Fibroblast of skin of scalp (primary cell): ENCODE measurements at regions not wholly inside any gene's neighbourhood (a gene's known extent, or its start where the extent isn't known, plus 50 kb on each side); places are given as distances from the start of the nearest gene placed in this dataset.

Experiments
- DNase-seq: peaks from one replicate; pipeline ENCODE4 v3.0.0-alpha.2; 2013

- no peak for DNase-seq
These were observed 195.6 kb upstream of the GLI3 start for GRCh38 chr7:42432644-42433043.

DNA sequence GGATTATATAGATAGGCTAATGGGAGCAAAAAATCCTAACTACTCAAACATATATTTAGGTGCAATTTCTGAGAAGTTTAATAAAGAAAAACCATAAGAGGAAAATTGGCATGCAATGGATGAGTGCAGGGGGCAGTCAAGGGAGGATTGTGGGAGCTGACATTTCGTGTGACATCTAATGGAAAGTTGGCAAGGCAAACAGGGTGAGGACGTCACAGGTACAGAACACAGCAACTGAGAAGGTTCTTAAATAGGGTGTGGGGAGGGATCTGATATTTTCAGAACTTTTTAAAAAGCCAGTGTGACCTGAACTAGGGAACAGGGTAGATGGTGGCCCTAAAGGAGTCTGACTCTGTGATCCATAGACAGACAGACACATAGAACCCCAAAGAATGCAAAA, 194.9 kb upstream of the GLI3 start:
- no peak for DNase-seq

- no peak for DNase-seq
These were observed 192.3 kb upstream of the GLI3 start for GRCh38 chr7:42429339-42429738.

- DNase-seq = peak; percentile 17
These were observed 189.2 kb upstream of the GLI3 start for GRCh38 chr7:42426163-42426562.

DNA sequence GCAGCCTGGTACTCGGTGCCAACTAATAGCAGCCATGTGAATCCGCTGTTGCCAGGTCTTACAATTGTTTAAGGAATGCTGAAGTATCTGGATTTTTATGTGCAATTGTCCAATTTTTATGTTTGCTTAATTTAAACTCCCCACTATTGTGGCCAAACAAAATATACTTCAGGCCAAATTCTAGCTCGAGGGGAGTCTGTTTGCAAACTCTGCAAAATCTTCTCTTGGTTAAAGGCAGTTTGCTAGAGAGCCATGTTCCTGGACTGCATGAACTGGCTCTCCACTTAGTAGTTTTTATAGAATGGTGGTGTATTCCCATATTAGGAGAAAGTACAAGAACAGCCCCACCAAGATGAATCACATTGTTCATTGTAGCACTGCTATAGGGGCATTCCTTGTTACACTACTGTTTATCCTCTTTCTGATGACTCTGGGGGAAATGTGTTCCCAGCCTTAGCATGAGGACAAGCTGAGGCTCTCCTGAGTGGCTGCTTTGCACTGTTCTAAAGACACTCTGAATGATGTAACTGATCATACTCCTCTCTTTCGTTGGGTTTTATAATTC, 178.0 kb upstream of the GLI3 start:
- peak; percentile 79 for DNase-seq

GRCh38 chr7:42414028-42414427, 177.0 kb upstream of the GLI3 start:
- DNase-seq = peak; percentile 65

GRCh38 chr7:42409296-42409695, 172.3 kb upstream of the GLI3 start:
- no peak for DNase-seq

- DNase-seq = no peak
These were observed 170.8 kb upstream of the GLI3 start for GRCh38 chr7:42407833-42408232.

DNA sequence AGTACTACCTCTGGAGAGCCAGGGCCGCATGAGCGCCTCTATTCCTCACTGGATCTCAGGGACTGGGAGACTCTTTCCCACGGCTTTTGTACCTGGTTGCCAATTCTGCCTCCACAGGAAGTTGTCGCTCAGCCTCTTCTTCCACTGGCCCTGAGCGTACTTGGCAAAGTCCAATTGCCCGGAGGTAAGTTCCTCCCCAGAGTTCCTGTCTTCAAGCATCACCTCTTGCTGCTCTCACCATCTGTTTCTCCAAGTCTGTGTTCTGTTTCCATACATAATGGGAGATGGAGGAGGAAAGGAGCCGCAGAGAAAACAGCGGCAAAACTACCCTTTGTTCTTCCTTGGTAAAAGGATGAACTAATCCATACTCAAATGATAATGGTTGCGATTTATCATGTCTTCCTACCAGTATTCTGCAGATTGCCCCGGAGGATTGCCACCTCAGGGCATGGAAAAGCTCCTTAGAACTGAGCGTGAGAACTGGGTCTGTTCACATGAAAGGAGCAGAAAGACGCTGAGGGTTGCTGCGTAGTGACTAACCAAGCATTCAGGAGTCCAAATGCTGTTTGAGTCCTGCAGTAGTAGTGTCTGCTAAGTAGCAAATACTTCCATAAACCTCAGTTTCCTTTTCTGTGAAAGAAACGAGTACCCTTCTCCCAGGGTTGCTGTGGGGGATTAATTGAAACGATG, 170.2 kb upstream of the GLI3 start:
- no peak for DNase-seq

DNA sequence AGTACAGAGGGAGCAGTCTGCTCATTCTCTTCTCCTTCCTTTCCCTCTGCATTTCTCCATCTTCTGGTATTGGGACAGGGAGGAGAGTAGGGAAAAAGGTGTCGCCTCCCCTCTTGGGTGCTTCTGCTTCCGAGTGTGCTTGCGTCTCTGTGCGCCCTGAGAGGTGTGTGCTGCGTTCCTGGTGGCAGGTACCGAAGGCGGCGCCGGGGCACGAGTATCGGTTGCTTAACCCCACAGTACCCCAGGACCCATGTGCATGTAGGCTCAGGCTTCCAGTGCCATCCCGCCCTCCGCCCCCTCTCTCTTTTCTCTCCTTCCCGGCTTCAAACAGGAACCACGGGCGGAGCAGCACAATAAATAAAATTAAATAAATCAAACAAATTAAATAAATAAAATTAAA, 169.3 kb upstream of the GLI3 start:
- no peak for DNase-seq

GRCh38 chr7:42405782-42406181, 168.8 kb upstream of the GLI3 start:
- no peak for DNase-seq

GRCh38 chr7:42403831-42404230, 166.8 kb upstream of the GLI3 start:
- no peak for DNase-seq

DNA sequence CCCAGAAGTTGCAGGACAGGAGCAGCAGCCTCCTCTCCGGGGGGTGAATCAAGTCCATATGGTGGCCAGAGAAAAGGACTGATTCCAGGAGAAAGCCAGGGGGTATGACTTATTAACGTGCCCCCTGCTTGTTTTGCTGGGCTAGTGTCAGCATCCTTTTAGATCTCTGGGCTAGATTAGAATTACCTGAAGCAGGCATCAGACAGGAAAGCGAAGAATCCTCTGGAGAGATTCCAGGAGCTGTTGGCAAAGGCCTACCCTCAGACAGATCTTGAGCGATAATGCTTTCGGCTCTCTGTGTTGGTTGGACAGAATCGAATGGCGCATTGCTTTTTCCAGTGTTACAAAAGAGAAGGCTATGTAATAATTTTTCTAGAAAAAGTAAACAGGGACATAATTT, 164.0 kb upstream of the GLI3 start:
- DNase-seq = peak; percentile 50

DNA sequence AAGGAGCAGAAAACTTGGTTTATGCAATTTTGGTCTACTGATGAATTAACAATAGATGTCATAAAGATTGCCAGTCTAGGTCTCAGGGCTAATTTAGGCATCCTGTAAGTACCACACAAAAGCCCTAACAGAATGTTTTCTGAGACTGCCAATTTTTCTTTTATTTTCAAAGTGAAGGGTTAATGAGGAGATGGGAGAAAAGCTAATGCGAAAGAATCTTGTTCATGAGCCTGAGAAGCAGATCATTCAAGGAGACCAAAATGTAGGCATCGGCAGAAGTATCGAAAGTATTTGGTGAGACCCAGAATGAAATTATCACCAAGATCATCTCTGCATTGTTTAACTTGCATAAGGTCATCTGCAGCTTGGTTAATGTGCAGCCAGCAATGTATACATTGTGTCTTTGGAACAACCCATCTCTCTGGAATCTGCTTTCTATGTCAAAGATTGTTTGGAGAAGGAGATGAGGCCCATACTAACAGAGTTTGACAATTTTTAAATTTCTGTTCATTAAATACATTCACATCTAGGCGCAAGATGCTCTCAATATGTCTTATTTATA, 163.3 kb upstream of the GLI3 start:
- DNase-seq = peak; percentile 32

DNA sequence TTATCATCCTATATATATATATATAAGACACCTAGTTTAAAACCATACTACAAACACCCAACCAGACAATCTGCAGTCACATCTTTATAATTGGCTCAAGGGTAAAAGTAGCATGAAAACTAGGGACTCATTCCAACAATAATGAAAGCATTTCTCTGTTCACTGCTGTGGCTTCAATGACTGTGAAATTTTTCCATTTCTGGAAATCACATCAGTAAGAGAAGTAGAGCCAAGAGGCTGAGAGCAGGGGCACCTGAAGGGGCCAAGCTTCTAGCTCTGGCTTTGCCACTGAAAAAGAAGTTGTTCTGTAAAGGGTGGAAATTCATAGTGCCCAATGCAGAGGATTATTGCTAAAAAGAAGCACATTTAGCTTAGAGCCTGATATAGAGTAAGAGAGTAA, 158.6 kb upstream of the GLI3 start:
- DNase-seq = no peak

DNA sequence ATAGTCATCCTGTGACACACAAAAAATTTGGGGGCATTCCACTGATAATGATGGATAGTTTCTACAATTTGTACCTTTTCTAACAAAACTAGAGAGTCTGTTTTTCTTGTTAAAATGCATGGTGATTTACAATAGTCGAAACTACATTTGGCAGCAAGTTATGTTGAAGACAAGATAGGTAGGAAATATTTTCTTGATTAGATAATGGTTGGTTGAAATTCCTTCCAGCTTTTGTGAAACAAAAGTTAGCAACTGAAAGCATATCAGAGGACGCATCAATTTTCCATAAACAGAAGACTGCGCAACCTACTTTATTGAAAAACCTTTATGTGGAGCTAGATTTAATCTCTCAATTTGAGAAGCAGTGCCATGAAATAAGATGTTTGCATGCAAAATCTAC, 155.8 kb upstream of the GLI3 start:
- no peak for DNase-seq

GRCh38 chr7:42389697-42390096, 152.7 kb upstream of the GLI3 start:
- no peak for DNase-seq

DNA sequence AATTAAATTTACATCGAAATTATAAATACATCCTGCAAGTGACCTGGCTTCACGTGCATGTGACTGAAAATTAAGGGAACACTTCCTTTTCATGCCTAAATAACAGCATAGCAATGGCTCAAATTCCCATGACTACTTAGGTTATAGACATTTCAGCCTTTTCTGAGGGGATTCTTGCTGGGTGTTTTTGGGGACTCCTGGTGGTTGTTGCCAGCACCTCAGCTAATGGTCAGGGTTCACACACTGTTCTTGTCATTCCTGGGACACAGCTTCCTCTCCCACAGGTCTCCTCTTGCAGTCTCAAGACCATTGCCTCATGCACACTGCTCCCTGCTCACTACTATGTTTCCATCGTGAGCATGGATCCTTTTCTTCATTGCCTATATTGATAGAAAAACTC, 148.9 kb upstream of the GLI3 start:
- no peak for DNase-seq

DNA sequence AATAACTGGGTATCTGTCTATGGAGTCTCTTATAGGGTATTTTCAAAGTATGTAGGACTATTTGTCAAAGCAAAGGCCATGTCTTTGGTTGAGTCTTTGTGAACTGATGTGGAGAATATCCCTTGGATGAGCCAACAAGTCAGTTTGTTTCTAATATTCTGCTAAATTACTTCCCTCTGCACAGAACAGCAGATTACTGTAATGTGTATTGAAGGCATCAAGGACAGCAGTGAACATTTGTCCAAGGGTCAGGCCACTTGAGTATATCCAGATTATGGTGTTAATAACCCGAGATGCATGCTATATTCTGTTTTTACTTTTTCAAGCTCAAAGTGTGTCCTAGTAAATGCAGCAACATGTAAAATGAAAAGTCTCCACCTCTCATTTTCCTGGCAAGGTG, 144.2 kb upstream of the GLI3 start:
- peak; percentile 39 for DNase-seq

GRCh38 chr7:42380401-42380800, 143.4 kb upstream of the GLI3 start:
- peak; percentile 88 for DNase-seq

DNA sequence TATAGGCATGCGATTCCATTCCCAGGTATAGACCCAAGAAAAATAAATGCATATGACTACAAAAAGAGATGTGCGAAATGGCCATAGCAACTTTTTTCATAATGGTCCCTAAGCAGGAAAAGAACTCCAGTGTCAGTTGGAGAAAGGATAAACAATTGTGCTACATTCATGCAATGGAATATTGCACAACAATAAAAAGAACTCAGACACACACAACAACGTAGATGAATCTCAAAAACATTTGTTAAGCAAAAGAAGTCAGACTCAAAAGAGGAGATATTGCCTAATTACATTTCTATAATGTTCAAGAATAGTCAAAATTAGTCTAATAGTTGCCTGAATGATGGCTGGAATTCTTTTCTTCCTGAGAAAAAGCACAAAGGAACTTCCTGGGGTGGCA, 141.1 kb upstream of the GLI3 start:
- DNase-seq = no peak

DNA sequence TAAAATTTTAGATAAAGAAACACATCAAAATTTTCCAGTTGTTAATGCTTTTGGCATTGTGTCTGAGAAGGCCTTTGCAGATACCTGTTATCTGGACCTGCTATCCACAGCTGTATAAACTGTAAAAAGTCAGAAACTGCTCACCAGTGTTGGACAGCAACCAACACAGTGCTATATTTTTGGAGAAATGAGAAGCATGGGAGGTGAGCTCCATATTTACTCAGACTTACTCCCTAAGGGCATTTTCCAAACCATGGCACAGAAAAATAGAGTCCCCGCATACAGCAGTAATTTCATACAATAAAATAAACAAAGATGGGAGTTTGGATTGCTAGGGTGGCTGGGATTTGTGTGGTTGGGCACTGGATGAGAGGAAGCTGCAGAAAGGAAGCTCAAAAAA, 136.3 kb upstream of the GLI3 start:
- no peak for DNase-seq

- no peak for DNase-seq
These were observed 135.5 kb upstream of the GLI3 start for GRCh38 chr7:42372479-42372878.

DNA sequence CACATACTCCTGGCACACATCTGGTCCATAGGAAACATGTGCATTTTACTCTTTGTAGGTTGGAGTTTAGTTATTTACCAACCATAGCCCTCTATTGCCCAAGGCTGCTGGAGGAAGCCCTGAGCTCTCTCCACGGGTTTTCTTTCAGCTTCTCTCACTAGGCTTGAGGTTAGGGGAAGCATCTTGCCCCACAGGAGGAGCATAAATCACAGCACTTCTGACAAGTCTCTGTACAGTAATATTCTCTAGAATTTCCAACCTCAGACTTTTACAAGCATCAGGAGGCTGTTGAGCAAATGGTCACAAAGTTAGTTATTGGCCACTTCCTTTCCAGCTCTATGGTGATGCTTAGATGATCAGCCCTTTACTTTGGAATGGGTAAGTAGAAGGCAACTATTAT, 122.9 kb upstream of the GLI3 start:
- peak; percentile 45 for DNase-seq
